GM23338 (cell line): ENCODE measurements at regions not wholly inside any gene's neighbourhood (a gene's known extent, or its start where the extent isn't known, plus 50 kb on each side); places are given as distances from the start of the nearest gene placed in this dataset.

Source experiments
- ATAC-seq: fragments of 200-7000 bp; cut with Tn5 transposase; 3 replicates; pipeline ENCODE4 v1.9.1; 2020
- DNase-seq: peaks from one replicate; pipeline ENCODE4 v3.0.0-alpha.2; 2015; ENCODE audit warnings: low spot score
- H2AFZ ChIP-seq: fragments of 200-600 bp; sonication (generic); 2 replicates; pipeline ENCODE4 v1.8.0; 2016; ENCODE audit warnings: antibody characterized with exemption, mild to moderate bottlenecking, moderate library complexity
- H3F3A ChIP-seq: fragments of 200-600 bp; sonication (generic); replicated peaks from 2 replicates; pipeline ENCODE4 v1.8.0; 2017; ENCODE audit warnings: antibody characterized with exemption, mixed run types, low read depth
- H3K27ac ChIP-seq: fragments of 200-600 bp; sonication (generic); 2 replicates; pipeline ENCODE4 v1.6.1; 2016; ENCODE audit warnings: low read depth
- H3K27me3 ChIP-seq: fragments of 200-600 bp; sonication (generic); 2 replicates; pipeline ENCODE4 v1.8.0; 2016; ENCODE audit warnings: mild to moderate bottlenecking, mixed run types, moderate library complexity; ENCODE audit not compliant: insufficient read depth
- H3K36me3 ChIP-seq: fragments of 200-600 bp; sonication (generic); 2 replicates; pipeline ENCODE4 v1.8.0; 2016; ENCODE audit warnings: mild to moderate bottlenecking; ENCODE audit not compliant: insufficient read depth
- H3K4me1 ChIP-seq: fragments of 200-600 bp; sonication (generic); 2 replicates; pipeline ENCODE4 v1.8.0; 2016; ENCODE audit warnings: mild to moderate bottlenecking, moderate library complexity; ENCODE audit not compliant: insufficient read depth
- H3K4me2 ChIP-seq: fragments of 200-600 bp; sonication (generic); 2 replicates; pipeline ENCODE4 v1.7.1; 2017; ENCODE audit warnings: mixed run types
- H3K4me3 ChIP-seq: fragments of 200-600 bp; sonication (generic); 2 replicates; pipeline ENCODE4 v1.6.1; 2016; ENCODE audit warnings: mixed run types
- H3K79me2 ChIP-seq: fragments of 200-600 bp; sonication (generic); replicated peaks from 2 replicates; pipeline ENCODE4 v1.8.0; 2017; ENCODE audit warnings: mild to moderate bottlenecking; ENCODE audit not compliant: insufficient read depth
- H3K9me2 ChIP-seq: fragments of 200-600 bp; sonication (generic); 2 replicates; pipeline ENCODE4 v1.8.0; 2017; ENCODE audit not compliant: insufficient read depth
- H4K20me1 ChIP-seq: fragments of 200-600 bp; sonication (generic); replicated peaks from 2 replicates; pipeline ENCODE4 v1.8.0; 2017; ENCODE audit warnings: mild to moderate bottlenecking; ENCODE audit not compliant: insufficient read depth
- H3K27ac Mint-ChIP-seq: 2 replicates; pipeline ENCODE4 v1.8.0; 2020; ENCODE audit warnings: inconsistent platforms, mild to moderate bottlenecking, moderate library complexity, mixed read lengths
- H3K27me3 Mint-ChIP-seq: 3 replicates; pipeline ENCODE4 v1.8.0; 2022; ENCODE audit warnings: low read depth, mild to moderate bottlenecking, moderate library complexity, mixed read lengths, inconsistent platforms; ENCODE audit not compliant: insufficient read depth, poor library complexity
- H3K36me3 Mint-ChIP-seq: 3 replicates; pipeline ENCODE4 v1.8.0; 2021; ENCODE audit warnings: low read depth, mild to moderate bottlenecking, inconsistent platforms, moderate library complexity, mixed read lengths
- H3K4me1 Mint-ChIP-seq: 3 replicates; pipeline ENCODE4 v1.8.0; 2020; ENCODE audit warnings: mild to moderate bottlenecking, inconsistent platforms, mixed read lengths
- H3K4me3 Mint-ChIP-seq: 3 replicates; pipeline ENCODE4 v1.8.0; 2021; ENCODE audit warnings: moderate library complexity, mild to moderate bottlenecking, inconsistent platforms, mixed read lengths
- H3K9me3 Mint-ChIP-seq: 3 replicates; pipeline ENCODE4 v1.8.0; 2020; ENCODE audit warnings: moderate library complexity, mild to moderate bottlenecking, inconsistent platforms, mixed read lengths
- JUNB ChIP-seq: IDR thresholded peaks from one replicate; pipeline ENCODE4 v1.6.1; 2016; ENCODE audit warnings: antibody characterized with exemption; ENCODE audit not compliant: unreplicated experiment
- STAT1 ChIP-seq: IDR thresholded peaks from one replicate; pipeline ENCODE4 v1.6.1; 2016; ENCODE audit warnings: antibody characterized with exemption; ENCODE audit not compliant: unreplicated experiment
- TF ChIP-seq, protein P1 (sequence below): fragments of 250-450 bp; sonication (Bioruptor Pico); IDR thresholded peaks from 2 replicates; pipeline ENCODE4 v1.5.0; 2020; ENCODE audit warnings: mild to moderate bottlenecking, moderate library complexity
- TF ChIP-seq, protein P2 (sequence below), 2 experiments: fragments of 200-600 bp in 1 of 2; sonication (generic) in 1 of 2; conservative IDR thresholded peaks; 2 replicates each; pipeline versions ENCODE4 v1.5.1 to v1.6.1; 2016 to 2017; ENCODE audit warnings: antibody characterized with exemption in 2 of 2, low read depth in 2 of 2, mild to moderate bottlenecking in 2 of 2, moderate library complexity in 1 of 2

DNA sequence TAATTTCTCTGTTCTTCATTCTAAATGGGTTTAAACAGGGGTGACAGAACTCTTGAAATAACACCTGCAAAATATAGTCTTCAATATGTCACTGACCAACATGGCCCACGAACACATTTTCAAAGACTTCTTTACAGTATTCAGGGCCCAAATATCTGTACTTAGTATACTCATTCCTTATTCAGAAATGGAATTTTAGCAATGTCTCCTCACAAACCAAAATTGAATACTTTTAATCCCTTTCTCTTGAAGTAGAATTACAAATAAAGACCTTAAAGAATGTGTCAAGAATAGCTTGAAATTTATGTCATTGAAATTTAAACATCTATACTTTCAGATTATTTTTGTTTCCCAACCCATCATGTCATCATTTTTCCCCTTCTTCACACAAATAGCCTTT lies 263.1 kb downstream of the LRIG3 start (continued):
- TF ChIP-seq, protein P1, sequence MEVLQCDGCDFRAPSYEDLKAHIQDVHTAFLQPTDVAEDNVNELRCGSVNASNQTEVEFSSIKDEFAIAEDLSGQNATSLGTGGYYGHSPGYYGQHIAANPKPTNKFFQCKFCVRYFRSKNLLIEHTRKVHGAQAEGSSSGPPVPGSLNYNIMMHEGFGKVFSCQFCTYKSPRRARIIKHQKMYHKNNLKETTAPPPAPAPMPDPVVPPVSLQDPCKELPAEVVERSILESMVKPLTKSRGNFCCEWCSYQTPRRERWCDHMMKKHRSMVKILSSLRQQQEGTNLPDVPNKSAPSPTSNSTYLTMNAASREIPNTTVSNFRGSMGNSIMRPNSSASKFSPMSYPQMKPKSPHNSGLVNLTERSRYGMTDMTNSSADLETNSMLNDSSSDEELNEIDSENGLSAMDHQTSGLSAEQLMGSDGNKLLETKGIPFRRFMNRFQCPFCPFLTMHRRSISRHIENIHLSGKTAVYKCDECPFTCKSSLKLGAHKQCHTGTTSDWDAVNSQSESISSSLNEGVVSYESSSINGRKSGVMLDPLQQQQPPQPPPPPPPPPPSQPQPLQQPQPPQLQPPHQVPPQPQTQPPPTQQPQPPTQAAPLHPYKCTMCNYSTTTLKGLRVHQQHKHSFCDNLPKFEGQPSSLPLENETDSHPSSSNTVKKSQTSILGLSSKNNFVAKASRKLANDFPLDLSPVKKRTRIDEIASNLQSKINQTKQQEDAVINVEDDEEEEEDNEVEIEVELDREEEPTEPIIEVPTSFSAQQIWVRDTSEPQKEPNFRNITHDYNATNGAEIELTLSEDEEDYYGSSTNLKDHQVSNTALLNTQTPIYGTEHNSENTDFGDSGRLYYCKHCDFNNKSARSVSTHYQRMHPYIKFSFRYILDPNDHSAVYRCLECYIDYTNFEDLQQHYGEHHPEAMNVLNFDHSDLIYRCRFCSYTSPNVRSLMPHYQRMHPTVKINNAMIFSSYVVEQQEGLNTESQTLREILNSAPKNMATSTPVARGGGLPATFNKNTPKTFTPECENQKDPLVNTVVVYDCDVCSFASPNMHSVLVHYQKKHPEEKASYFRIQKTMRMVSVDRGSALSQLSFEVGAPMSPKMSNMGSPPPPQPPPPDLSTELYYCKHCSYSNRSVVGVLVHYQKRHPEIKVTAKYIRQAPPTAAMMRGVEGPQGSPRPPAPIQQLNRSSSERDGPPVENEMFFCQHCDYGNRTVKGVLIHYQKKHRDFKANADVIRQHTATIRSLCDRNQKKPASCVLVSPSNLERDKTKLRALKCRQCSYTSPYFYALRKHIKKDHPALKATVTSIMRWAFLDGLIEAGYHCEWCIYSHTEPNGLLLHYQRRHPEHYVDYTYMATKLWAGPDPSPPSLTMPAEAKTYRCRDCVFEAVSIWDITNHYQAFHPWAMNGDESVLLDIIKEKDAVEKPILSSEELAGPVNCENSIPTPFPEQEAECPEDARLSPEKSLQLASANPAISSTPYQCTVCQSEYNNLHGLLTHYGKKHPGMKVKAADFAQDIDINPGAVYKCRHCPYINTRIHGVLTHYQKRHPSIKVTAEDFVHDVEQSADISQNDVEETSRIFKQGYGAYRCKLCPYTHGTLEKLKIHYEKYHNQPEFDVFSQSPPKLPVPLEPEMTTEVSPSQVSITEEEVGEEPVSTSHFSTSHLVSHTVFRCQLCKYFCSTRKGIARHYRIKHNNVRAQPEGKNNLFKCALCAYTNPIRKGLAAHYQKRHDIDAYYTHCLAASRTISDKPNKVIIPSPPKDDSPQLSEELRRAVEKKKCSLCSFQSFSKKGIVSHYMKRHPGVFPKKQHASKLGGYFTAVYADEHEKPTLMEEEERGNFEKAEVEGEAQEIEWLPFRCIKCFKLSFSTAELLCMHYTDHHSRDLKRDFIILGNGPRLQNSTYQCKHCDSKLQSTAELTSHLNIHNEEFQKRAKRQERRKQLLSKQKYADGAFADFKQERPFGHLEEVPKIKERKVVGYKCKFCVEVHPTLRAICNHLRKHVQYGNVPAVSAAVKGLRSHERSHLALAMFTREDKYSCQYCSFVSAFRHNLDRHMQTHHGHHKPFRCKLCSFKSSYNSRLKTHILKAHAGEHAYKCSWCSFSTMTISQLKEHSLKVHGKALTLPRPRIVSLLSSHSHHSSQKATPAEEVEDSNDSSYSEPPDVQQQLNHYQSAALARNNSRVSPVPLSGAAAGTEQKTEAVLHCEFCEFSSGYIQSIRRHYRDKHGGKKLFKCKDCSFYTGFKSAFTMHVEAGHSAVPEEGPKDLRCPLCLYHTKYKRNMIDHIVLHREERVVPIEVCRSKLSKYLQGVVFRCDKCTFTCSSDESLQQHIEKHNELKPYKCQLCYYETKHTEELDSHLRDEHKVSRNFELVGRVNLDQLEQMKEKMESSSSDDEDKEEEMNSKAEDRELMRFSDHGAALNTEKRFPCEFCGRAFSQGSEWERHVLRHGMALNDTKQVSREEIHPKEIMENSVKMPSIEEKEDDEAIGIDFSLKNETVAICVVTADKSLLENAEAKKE (CRISPR knock-in tag) = no peak
- no peak for TF ChIP-seq STAT1

DNA sequence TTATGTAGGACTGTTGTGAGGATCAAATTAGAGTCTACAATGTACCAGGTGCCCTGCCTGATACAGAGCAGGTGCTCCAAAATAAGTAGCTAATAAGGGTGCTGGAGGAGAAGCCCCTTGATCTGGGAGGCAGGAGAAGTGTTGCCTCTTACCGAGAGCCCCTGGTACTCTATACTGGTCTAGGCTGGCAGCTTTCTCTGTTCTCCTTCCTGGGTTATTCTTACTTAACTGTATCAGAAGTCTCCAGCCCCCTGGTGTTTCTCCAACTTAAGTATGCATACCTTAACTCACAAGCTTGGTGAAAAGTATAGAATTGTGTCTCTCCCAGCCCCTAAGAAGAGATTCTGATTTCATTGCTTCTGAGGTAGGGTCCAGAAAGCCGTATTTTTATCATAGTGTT lies 254.9 kb downstream of the LRIG3 start:
- H3K79me2 ChIP-seq = no peaks in the 10 kb centered on the region
- no peaks in the 10 kb centered on the region for H3K36me3 ChIP-seq
- peaks cover 7% of the 10 kb centered on the region for H3K27me3 Mint-ChIP-seq
- H3K27me3 ChIP-seq = no peaks in the 10 kb centered on the region
- H3K27ac ChIP-seq = no peak overlapping the region
- H3K9me2 ChIP-seq = 0 out of 2 replicates have a peak, but pooled peaks cover 5% of the 10 kb centered on the region
- DNase-seq = peak; percentile 29
- no peaks in the 10 kb centered on the region for H3K9me3 Mint-ChIP-seq
- H3K4me3 Mint-ChIP-seq = no peak overlapping the region
- H3K4me1 ChIP-seq = peaks cover 4% of the 10 kb centered on the region
- H2AFZ ChIP-seq = peak overlapping the region; percentile 59; the same call in 1 of the 2 replicates
- no peak overlapping the region for H3K4me2 ChIP-seq
- H3K4me3 ChIP-seq = no peak overlapping the region
- peaks cover 2% of the 10 kb centered on the region; the same call in 2 of the 3 replicates for H3K4me1 Mint-ChIP-seq
- no peak overlapping the region for H3K27ac Mint-ChIP-seq
- no peaks in the 10 kb centered on the region for H4K20me1 ChIP-seq
- H3K36me3 Mint-ChIP-seq = 0 out of 3 replicates have a peak, but pooled peaks cover 3% of the 10 kb centered on the region
- no peak for TF ChIP-seq JUNB
- TF ChIP-seq, protein P2, sequence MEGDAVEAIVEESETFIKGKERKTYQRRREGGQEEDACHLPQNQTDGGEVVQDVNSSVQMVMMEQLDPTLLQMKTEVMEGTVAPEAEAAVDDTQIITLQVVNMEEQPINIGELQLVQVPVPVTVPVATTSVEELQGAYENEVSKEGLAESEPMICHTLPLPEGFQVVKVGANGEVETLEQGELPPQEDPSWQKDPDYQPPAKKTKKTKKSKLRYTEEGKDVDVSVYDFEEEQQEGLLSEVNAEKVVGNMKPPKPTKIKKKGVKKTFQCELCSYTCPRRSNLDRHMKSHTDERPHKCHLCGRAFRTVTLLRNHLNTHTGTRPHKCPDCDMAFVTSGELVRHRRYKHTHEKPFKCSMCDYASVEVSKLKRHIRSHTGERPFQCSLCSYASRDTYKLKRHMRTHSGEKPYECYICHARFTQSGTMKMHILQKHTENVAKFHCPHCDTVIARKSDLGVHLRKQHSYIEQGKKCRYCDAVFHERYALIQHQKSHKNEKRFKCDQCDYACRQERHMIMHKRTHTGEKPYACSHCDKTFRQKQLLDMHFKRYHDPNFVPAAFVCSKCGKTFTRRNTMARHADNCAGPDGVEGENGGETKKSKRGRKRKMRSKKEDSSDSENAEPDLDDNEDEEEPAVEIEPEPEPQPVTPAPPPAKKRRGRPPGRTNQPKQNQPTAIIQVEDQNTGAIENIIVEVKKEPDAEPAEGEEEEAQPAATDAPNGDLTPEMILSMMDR (conservative IDR thresholded peaks at IDR 0.05; ENCODE audit: low read depth in 2 of 2) = no peak
- ATAC-seq = peak; percentile 53
- no peaks in the 10 kb centered on the region for H3F3A ChIP-seq
